HEK293 (cell line): ENCODE measurements at regions not wholly inside any gene's neighbourhood (a gene's known extent, or its start where the extent isn't known, plus 50 kb on each side); places are given as distances from the start of the nearest gene placed in this dataset.
"Not testable (repeated sequence)": the region's sequence is repeated elsewhere in the genome, so short reads cannot be mapped to it uniquely, and the experiment has no call there.

Experiments
- CTCF ChIA-PET: fragments of 350-600 bp; formaldehyde crosslinking; extraction: SDS; loops from one replicate; lab custom pipeline; 2021; ENCODE audit warnings: antibody characterized with exemption; lab: Yijun Ruan, JAX
- POLR2A ChIA-PET: fragments of 300-600 bp; formaldehyde crosslinking; extraction: SDS; loops from one replicate; lab custom pipeline; 2020; ENCODE audit warnings: antibody characterized with exemption, inconsistent platforms; lab: Yijun Ruan, JAX
- H3K27ac ChIP-seq: fragments of 200-500 bp; sonication (Bioruptor generic); 2 replicates; pipeline ENCODE4 v1.5.1; 2014; ENCODE audit warnings: low read depth, low read length, control low read depth, inconsistent platforms; ENCODE audit errors: extremely low read depth
- H3K36me3 ChIP-seq, 2 experiments: fragments of 200-500 bp in 1 of 2; sonication (Bioruptor generic) in 1 of 2; 1 replicate in 1 of 2; 2 replicates in 1 of 2; pipeline ENCODE4 v1.5.1; 2014 to 2017; ENCODE audit warnings: inconsistent platforms in 2 of 2, low read length in 2 of 2; ENCODE audit not compliant: control insufficient read depth in 2 of 2, insufficient read depth in 1 of 2
- H3K4me1 ChIP-seq: fragments of 200-500 bp; sonication (Bioruptor generic); 2 replicates; pipeline ENCODE4 v1.5.1; 2014; ENCODE audit warnings: mild to moderate bottlenecking, low read length, inconsistent platforms; ENCODE audit not compliant: control insufficient read depth, insufficient read depth
- H3K4me3 ChIP-seq: 2 replicates; pipeline ENCODE4 v1.5.1; 2011; ENCODE audit warnings: low read depth, mild to moderate bottlenecking, control low read depth, low read length, moderate library complexity
- H3K9me3 ChIP-seq: fragments of 200-500 bp; sonication (Bioruptor generic); 2 replicates; pipeline ENCODE4 v1.5.1; 2014; ENCODE audit warnings: low read depth, low read length, inconsistent platforms; ENCODE audit not compliant: control insufficient read depth, insufficient read depth
- IKZF3 ChIP-seq: fragments of 450-650 bp; IDR thresholded peaks from 2 replicates; pipeline ENCODE4 v1.5.0; 2018; ENCODE audit warnings: missing biosample characterization, mild to moderate bottlenecking, missing genetic modification characterization, moderate library complexity
- SETDB1 ChIP-seq: IDR thresholded peaks from one replicate; pipeline ENCODE4 v1.6.1; 2017; ENCODE audit warnings: mild to moderate bottlenecking, low read length, moderate library complexity, mixed read lengths; ENCODE audit not compliant: insufficient read length
- TCF7L2 ChIP-seq: IDR thresholded peaks from 2 replicates; pipeline ENCODE4 v1.6.1; 2011; ENCODE audit warnings: low read depth, mild to moderate bottlenecking, inconsistent platforms, low read length, moderate library complexity, borderline replicate concordance
- ZNF121 ChIP-seq: fragments of 450-650 bp; formaldehyde crosslinking; IDR thresholded peaks from 2 replicates; pipeline ENCODE4 v1.5.1; 2016; ENCODE audit warnings: missing biosample characterization, missing genetic modification characterization
- ZNF146 ChIP-seq: fragments of 450-650 bp; formaldehyde crosslinking; IDR thresholded peaks from 2 replicates; pipeline ENCODE4 v1.5.1; 2016; ENCODE audit warnings: missing biosample characterization, missing genetic modification characterization
- ZNF292 ChIP-seq: fragments of 450-650 bp; formaldehyde crosslinking; IDR thresholded peaks from 2 replicates; pipeline ENCODE4 v1.5.1; 2016; ENCODE audit warnings: low read depth, missing biosample characterization, missing genetic modification characterization, borderline replicate concordance
- ZNF510 ChIP-seq: fragments of 450-650 bp; formaldehyde crosslinking; IDR thresholded peaks from 2 replicates; pipeline ENCODE4 v1.5.1; 2018; ENCODE audit warnings: mild to moderate bottlenecking, missing genetic modification characterization, missing biosample characterization; ENCODE audit not compliant: insufficient replicate concordance
- ZNF654 ChIP-seq: fragments of 450-650 bp; formaldehyde crosslinking; IDR thresholded peaks from 2 replicates; pipeline ENCODE4 v1.5.1; 2016; ENCODE audit warnings: low read depth, missing biosample characterization, missing genetic modification characterization
- ZNF776 ChIP-seq: fragments of 450-650 bp; formaldehyde crosslinking; IDR thresholded peaks from 2 replicates; pipeline ENCODE4 v1.5.0; 2017; ENCODE audit warnings: missing biosample characterization, missing genetic modification characterization, borderline replicate concordance
- ZNF777 ChIP-seq: fragments of 450-650 bp; formaldehyde crosslinking; IDR thresholded peaks from 2 replicates; pipeline ENCODE4 v1.5.1; 2017; ENCODE audit warnings: missing biosample characterization, missing genetic modification characterization, borderline replicate concordance
- ZNF785 ChIP-seq: fragments of 450-650 bp; formaldehyde crosslinking; IDR thresholded peaks from 2 replicates; pipeline ENCODE4 v1.5.1; 2016; ENCODE audit warnings: missing biosample characterization, missing genetic modification characterization
- TF ChIP-seq, protein P1 (sequence below): fragments of 450-650 bp; formaldehyde crosslinking; IDR thresholded peaks from 2 replicates; pipeline ENCODE4 v1.5.1; 2016; ENCODE audit warnings: missing biosample characterization, missing genetic modification characterization
- TF ChIP-seq, protein P2 (sequence below): fragments of 450-650 bp; formaldehyde crosslinking; IDR thresholded peaks from 2 replicates; pipeline ENCODE4 v1.5.1; 2017; ENCODE audit warnings: missing biosample characterization, missing genetic modification characterization

GRCh38 chr7:3159926-3160325 lies 116.3 kb upstream of the CARD11 start:
- H3K27ac ChIP-seq, H3K36me3 ChIP-seq, POLR2A ChIA-PET, H3K9me3 ChIP-seq, CTCF ChIA-PET, H3K4me1 ChIP-seq, H3K4me3 ChIP-seq: not testable (repeated sequence)

DNA sequence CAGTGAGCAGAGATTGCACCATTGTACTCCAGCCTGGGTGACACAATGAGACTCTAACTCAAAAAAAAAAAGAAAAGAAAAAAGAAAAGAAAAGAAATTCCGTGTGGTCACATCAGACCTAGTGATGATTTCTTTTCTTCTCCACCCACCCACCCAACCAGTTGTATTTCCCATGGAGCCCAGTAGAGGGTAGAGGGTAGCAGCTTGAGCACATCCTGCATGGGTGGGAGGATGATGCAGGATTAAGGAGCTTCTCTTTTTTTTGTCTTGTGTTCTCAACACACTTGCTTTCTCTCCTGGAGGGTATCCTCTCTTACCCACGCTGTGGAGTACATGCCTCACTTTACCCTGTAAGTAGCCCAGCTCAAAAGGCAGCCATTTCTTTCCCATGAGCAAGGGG lies 118.6 kb upstream of the CARD11 start:
- TF ChIP-seq ZNF654 (tag by site-specific recombination) (no peak), ZNF785 (no peak), ZNF146 (tag by site-specific recombination) (no peak), ZNF121 (tag by site-specific recombination) (no peak), ZNF777 (tag by site-specific recombination) (no peak), ZNF510 (tag by site-specific recombination) (no peak)
- TF ChIP-seq, all 188 proteins: peak for 0
- ChIA-PET POLR2A (no interaction called here), CTCF (interaction anchor here (0.5 to 0.6 kb wide), 2 partner anchors 27 to 743 kb away, joined by 4 read pairs; no protein-coding TSS in a partner anchor)
- Histone ChIP-seq H3K27ac (no peak overlapping the region), H3K4me1 (no peaks in the 10 kb centered on the region; the same call in 1 of the 2 replicates), H3K4me3 (no peak overlapping the region), H3K36me3 (no peaks in the 10 kb centered on the region), H3K9me3 (no peaks in the 10 kb centered on the region)

DNA sequence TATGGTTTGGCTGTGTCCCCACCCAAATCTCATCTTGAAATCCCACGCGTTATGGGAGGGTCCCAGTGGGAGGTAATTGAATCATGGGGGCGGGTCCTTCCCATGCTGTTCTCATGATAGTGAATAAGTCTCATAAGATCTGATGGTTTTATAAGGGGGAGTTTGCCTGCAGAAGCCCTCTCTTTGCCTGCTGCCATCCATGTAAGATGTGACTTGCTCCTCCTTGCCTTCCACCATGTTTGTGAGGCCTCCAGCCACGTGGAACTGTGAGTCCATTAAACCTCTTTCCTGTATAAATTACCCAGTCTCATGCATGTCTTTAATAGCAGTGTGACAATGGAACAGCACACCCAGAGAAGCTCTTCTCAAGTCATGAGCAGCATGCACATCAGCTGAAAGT lies 119.1 kb upstream of the CARD11 start:
- H3K27ac ChIP-seq, H3K9me3 ChIP-seq, H3K4me3 ChIP-seq, POLR2A ChIA-PET, H3K4me1 ChIP-seq, H3K36me3 ChIP-seq: not testable (repeated sequence)
- TF ChIP-seq SETDB1 = peak; percentile 19
- CTCF ChIA-PET = interaction anchor here (0.6 kb wide), 1 partner anchor 26 kb away, joined by 4 read pairs; no protein-coding TSS in a partner anchor

- Histone ChIP-seq H3K4me3 (no peak overlapping the region), H3K36me3 (no peaks in the 10 kb centered on the region), H3K9me3 (no peaks in the 10 kb centered on the region), H3K27ac (no peak overlapping the region), H3K4me1 (no peaks in the 10 kb centered on the region)
- ChIA-PET CTCF (no interaction called here), POLR2A (no interaction called here)
- TF ChIP-seq ZNF776 (tag by site-specific recombination) (no peak), IKZF3 (no peak), ZNF292 (no peak), TCF7L2 (peak; percentile 56; the same call in 1 of the 2 replicates)
- TF ChIP-seq, protein P1, sequence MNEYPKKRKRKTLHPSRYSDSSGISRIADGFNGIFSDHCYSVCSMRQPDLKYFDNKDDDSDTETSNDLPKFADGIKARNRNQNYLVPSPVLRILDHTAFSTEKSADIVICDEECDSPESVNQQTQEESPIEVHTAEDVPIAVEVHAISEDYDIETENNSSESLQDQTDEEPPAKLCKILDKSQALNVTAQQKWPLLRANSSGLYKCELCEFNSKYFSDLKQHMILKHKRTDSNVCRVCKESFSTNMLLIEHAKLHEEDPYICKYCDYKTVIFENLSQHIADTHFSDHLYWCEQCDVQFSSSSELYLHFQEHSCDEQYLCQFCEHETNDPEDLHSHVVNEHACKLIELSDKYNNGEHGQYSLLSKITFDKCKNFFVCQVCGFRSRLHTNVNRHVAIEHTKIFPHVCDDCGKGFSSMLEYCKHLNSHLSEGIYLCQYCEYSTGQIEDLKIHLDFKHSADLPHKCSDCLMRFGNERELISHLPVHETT = no peak
- TF ChIP-seq, protein P2, sequence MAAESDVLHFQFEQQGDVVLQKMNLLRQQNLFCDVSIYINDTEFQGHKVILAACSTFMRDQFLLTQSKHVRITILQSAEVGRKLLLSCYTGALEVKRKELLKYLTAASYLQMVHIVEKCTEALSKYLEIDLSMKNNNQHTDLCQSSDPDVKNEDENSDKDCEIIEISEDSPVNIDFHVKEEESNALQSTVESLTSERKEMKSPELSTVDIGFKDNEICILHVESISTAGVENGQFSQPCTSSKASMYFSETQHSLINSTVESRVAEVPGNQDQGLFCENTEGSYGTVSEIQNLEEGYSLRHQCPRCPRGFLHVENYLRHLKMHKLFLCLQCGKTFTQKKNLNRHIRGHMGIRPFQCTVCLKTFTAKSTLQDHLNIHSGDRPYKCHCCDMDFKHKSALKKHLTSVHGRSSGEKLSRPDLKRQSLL = no peak
Observed at GRCh38 chr7:3164380-3164792, 120.7 kb upstream of the CARD11 start.
